Ammon's horn (tissue), 1 donor: ENCODE measurements at regions not wholly inside any gene's neighbourhood (a gene's known extent, or its start where the extent isn't known, plus 50 kb on each side); places are given as distances from the start of the nearest gene placed in this dataset.
"Not testable (repeated sequence)": the region's sequence is repeated elsewhere in the genome, so short reads cannot be mapped to it uniquely, and the experiment has no call there.

Source experiments
- DNase-seq: peaks from one replicate; pipeline ENCODE4 v3.0.0-alpha.2; 2016; ENCODE audit warnings: low spot score

- DNase-seq: peak; percentile 41
These were observed 646.1 kb upstream of the ACVR2A start for GRCh38 chr2:147198651-147199171.

- no peak for DNase-seq
These were observed 646.9 kb upstream of the ACVR2A start for GRCh38 chr2:147197754-147198483.

- no peak for DNase-seq
These were observed 662.6 kb upstream of the ACVR2A start for GRCh38 chr2:147182260-147182659.

GRCh38 chr2:147181351-147182029 lies 663.3 kb upstream of the ACVR2A start:
- DNase-seq: no peak

GRCh38 chr2:147177071-147177857 lies 667.6 kb upstream of the ACVR2A start:
- DNase-seq: no peak

GRCh38 chr2:147174824-147175254 lies 670.0 kb upstream of the ACVR2A start:
- DNase-seq: no peak

- DNase-seq: no peak
These were observed 671.0 kb upstream of the ACVR2A start for GRCh38 chr2:147173798-147174197.

GRCh38 chr2:147173189-147173581 lies 671.6 kb upstream of the ACVR2A start:
- no peak for DNase-seq

- peak; percentile 65 for DNase-seq
These were observed 672.2 kb upstream of the ACVR2A start for GRCh38 chr2:147172493-147173188.

GRCh38 chr2:147171941-147172340 lies 672.9 kb upstream of the ACVR2A start:
- DNase-seq: no peak

- DNase-seq: no peak
These were observed 673.9 kb upstream of the ACVR2A start for GRCh38 chr2:147170932-147171331.

- DNase-seq: no peak
These were observed 679.0 kb upstream of the ACVR2A start for GRCh38 chr2:147165697-147166382.

GRCh38 chr2:147164563-147164962 lies 680.3 kb upstream of the ACVR2A start:
- no peak for DNase-seq

- no peak for DNase-seq
These were observed 683.1 kb upstream of the ACVR2A start for GRCh38 chr2:147161746-147162145.

GRCh38 chr2:147156970-147157369 lies 687.9 kb upstream of the ACVR2A start:
- DNase-seq: no peak

- DNase-seq: no peak
These were observed 694.6 kb upstream of the ACVR2A start for GRCh38 chr2:147150241-147150635.

GRCh38 chr2:147149575-147150240 lies 695.1 kb upstream of the ACVR2A start:
- DNase-seq: no peak

GRCh38 chr2:147147802-147148201 lies 697.0 kb upstream of the ACVR2A start:
- no peak for DNase-seq

GRCh38 chr2:147141930-147142329 lies 702.9 kb upstream of the ACVR2A start:
- DNase-seq: no peak

GRCh38 chr2:147139732-147140131 lies 705.1 kb upstream of the ACVR2A start:
- not testable (repeated sequence) for DNase-seq

- DNase-seq: no peak
These were observed 707.1 kb upstream of the ACVR2A start for GRCh38 chr2:147137711-147138110.
